ENCODE measurements at regions not wholly inside any gene's neighbourhood (a gene's known extent, or its start where the extent isn't known, plus 50 kb on each side); places are given as distances from the start of the nearest gene placed in this dataset.

DNA sequence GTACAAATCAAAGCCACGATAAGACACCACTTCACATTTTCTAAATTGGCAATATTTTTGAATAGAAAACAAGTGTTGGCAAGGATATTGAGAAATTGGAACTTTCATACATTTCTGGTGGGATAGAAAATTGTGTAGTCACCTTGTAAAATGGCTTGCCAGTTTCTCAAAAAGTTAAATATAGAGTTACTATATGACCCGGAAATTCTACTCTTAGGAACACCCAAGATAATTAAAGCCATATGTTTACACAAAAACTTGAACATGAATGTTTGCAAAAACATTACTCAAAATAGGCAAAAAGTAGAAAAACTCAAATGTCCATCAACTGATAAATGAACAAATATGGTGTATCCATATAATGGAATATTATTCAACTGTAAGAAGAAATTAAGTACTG, 552.5 kb downstream of the TBC1D4 start:
- TF ChIP-seq TCF12 (IDR thresholded peaks at IDR 0.05; ENCODE audit: low read depth) (no peak), YY1 (IDR thresholded peaks at IDR 0.05; ENCODE audit: low read depth) (no peak), RAD21 (IDR thresholded peaks at IDR 0.05; ENCODE audit: low read depth) (no peak), NFIC (IDR thresholded peaks at IDR 0.05) (no peak), CREB1 (IDR thresholded peaks at IDR 0.05; ENCODE audit: low read depth) (no peak), CEBPB (IDR thresholded peaks at IDR 0.05) (no peak)
- TF ChIP-seq, protein P1, sequence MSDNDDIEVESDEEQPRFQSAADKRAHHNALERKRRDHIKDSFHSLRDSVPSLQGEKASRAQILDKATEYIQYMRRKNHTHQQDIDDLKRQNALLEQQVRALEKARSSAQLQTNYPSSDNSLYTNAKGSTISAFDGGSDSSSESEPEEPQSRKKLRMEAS (IDR thresholded peaks at IDR 0.05): no peak

DNA sequence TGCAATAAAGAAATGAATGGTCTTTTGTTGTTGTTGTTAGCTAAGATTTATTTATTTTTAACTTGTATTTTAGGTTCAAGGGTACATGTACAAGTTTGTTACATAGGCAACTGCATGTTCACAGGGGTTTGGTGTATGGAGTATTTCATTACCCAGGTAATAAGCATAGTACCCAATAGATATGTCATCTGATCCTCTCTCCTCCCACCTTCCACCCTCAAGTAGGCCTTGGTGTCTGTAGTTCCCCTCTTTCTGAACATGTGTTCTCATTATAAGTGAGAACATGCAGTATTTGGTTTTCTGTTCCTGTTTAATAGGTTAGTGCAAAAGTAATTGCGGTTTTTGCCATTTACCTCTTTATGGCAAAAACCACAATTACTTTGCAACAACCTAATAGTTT, 554.1 kb downstream of the TBC1D4 start:
- TF ChIP-seq NFIC (IDR thresholded peaks at IDR 0.05) (no peak), RAD21 (IDR thresholded peaks at IDR 0.05; ENCODE audit: low read depth) (no peak), TAF1 (IDR thresholded peaks at IDR 0.05; ENCODE audit: low read depth) (no peak), CEBPB (IDR thresholded peaks at IDR 0.05) (no peak), ZBTB7A (IDR thresholded peaks at IDR 0.05; ENCODE audit: low read depth) (no peak), YY1 (IDR thresholded peaks at IDR 0.05; ENCODE audit: low read depth) (no peak), TEAD4 (IDR thresholded peaks at IDR 0.05) (no peak), FOXM1 (IDR thresholded peaks at IDR 0.05; ENCODE audit: borderline replicate concordance, low read depth) (no peak), CREB1 (IDR thresholded peaks at IDR 0.05; ENCODE audit: low read depth) (no peak), EP300 (IDR thresholded peaks at IDR 0.05; ENCODE audit: borderline replicate concordance) (no peak), EGR1 (IDR thresholded peaks at IDR 0.05) (no peak)
- TF ChIP-seq, protein P1 (IDR thresholded peaks at IDR 0.05): no peak
- TF ChIP-seq, protein P2, sequence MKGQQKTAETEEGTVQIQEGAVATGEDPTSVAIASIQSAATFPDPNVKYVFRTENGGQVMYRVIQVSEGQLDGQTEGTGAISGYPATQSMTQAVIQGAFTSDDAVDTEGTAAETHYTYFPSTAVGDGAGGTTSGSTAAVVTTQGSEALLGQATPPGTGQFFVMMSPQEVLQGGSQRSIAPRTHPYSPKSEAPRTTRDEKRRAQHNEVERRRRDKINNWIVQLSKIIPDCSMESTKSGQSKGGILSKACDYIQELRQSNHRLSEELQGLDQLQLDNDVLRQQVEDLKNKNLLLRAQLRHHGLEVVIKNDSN (IDR thresholded peaks at IDR 0.05): no peak
- TF ChIP-seq, protein P3, sequence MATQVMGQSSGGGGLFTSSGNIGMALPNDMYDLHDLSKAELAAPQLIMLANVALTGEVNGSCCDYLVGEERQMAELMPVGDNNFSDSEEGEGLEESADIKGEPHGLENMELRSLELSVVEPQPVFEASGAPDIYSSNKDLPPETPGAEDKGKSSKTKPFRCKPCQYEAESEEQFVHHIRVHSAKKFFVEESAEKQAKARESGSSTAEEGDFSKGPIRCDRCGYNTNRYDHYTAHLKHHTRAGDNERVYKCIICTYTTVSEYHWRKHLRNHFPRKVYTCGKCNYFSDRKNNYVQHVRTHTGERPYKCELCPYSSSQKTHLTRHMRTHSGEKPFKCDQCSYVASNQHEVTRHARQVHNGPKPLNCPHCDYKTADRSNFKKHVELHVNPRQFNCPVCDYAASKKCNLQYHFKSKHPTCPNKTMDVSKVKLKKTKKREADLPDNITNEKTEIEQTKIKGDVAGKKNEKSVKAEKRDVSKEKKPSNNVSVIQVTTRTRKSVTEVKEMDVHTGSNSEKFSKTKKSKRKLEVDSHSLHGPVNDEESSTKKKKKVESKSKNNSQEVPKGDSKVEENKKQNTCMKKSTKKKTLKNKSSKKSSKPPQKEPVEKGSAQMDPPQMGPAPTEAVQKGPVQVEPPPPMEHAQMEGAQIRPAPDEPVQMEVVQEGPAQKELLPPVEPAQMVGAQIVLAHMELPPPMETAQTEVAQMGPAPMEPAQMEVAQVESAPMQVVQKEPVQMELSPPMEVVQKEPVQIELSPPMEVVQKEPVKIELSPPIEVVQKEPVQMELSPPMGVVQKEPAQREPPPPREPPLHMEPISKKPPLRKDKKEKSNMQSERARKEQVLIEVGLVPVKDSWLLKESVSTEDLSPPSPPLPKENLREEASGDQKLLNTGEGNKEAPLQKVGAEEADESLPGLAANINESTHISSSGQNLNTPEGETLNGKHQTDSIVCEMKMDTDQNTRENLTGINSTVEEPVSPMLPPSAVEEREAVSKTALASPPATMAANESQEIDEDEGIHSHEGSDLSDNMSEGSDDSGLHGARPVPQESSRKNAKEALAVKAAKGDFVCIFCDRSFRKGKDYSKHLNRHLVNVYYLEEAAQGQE (IDR thresholded peaks at IDR 0.05; ENCODE audit: low read depth): no peak

DNA sequence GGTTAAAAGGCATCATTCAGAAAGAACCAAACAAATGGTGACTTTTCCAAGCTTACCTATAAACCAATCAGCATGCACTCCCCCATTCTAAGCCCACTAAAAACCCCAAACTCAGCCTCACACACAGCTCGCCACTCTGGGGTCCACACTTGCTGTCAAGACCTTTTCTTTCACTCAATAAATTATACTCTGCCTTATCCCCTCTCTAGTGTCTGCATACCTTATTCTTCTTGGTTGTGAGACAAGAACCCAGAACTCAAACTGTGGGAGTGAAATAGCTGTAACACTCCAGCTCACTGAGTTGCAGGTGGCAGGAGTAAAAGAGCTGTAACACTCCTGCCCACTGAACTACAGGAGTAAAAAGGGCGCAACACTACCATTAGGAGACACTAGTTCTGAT, 559.0 kb downstream of the TBC1D4 start:
- TF ChIP-seq EP300 (IDR thresholded peaks at IDR 0.05; ENCODE audit: borderline replicate concordance): no peak
- TF ChIP-seq EGR1 (IDR thresholded peaks at IDR 0.05): no peak
- no peak for TF ChIP-seq TEAD4 (IDR thresholded peaks at IDR 0.05)
- TF ChIP-seq NFIC (IDR thresholded peaks at IDR 0.05): no peak
- TF ChIP-seq CREB1 (IDR thresholded peaks at IDR 0.05; ENCODE audit: low read depth): no peak

DNA sequence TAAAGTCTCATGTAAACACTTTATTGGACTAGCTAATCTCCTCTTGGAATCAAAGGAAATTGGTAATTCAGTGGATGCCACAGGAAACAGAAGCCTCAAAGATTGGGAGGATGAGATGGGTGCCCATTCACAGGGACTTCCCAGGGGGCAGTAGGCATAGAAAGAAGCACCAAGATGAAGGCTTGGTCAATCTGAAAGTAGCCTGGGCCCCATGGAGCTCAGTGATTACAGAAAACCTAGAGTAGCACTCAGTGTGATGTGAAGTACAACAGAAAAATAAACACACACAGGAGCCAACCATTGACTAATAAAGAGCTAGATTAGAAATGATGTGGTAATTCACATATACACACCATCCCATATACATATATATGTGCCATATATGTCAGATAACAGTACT, 560.6 kb downstream of the TBC1D4 start:
- TF ChIP-seq EP300 (IDR thresholded peaks at IDR 0.05; ENCODE audit: borderline replicate concordance): no peak
- no peak for TF ChIP-seq RAD21 (IDR thresholded peaks at IDR 0.05; ENCODE audit: low read depth)
- TF ChIP-seq NFIC (IDR thresholded peaks at IDR 0.05): no peak
- TF ChIP-seq YY1 (IDR thresholded peaks at IDR 0.05; ENCODE audit: low read depth): no peak
- TF ChIP-seq TCF12 (IDR thresholded peaks at IDR 0.05; ENCODE audit: low read depth): no peak
- TF ChIP-seq EGR1 (IDR thresholded peaks at IDR 0.05): no peak
- TF ChIP-seq FOXM1 (IDR thresholded peaks at IDR 0.05; ENCODE audit: borderline replicate concordance, low read depth): no peak
- TF ChIP-seq, protein P2 (IDR thresholded peaks at IDR 0.05): no peak

DNA sequence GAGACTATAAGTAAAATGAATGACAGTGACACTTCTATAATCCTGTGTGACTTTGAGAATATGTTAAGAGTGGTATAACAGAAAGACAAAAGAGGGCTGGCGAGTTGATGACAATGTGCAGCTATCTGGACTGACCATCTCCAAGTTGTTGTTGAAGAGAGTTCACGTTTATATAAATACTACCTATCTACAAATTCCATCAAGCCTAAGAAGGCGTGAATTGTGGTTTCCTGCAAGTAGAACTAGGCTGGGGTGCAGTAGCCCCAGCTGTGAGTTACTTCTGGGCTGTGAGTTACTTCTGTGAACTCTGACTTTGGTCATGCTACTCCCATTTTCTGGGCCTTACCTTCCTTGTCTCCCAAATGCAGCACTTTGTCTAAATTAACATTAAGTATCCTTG, 561.0 kb downstream of the TBC1D4 start:
- TF ChIP-seq NFIC (IDR thresholded peaks at IDR 0.05) (no peak), RAD21 (IDR thresholded peaks at IDR 0.05; ENCODE audit: low read depth) (no peak)

DNA sequence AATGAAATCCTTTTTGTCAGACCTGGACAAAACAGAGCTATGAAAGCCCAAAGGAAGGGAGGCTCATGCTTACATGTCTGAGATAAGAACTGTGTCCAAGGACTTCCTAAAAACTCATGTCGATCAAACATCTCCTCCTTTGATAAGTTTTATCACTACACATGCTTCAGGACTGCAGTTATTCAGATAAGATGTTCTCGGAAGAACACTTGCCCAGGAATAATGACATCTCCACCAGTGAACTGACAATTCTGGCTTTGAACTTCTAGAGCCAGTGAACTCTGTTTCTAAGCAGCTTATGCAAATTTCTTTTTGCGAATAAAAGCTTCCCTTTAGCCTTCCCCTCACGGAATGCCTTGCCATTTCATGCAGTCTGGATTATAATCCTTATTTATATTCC, 561.6 kb downstream of the TBC1D4 start:
- TF ChIP-seq CEBPB (IDR thresholded peaks at IDR 0.05) (no peak), TEAD4 (IDR thresholded peaks at IDR 0.05) (no peak), YY1 (IDR thresholded peaks at IDR 0.05; ENCODE audit: low read depth) (no peak), FOXM1 (IDR thresholded peaks at IDR 0.05; ENCODE audit: borderline replicate concordance, low read depth) (no peak), TAF1 (IDR thresholded peaks at IDR 0.05; ENCODE audit: low read depth) (no peak)
- TF ChIP-seq, protein P1 (IDR thresholded peaks at IDR 0.05): no peak
- TF ChIP-seq, protein P3 (IDR thresholded peaks at IDR 0.05; ENCODE audit: low read depth): no peak

DNA sequence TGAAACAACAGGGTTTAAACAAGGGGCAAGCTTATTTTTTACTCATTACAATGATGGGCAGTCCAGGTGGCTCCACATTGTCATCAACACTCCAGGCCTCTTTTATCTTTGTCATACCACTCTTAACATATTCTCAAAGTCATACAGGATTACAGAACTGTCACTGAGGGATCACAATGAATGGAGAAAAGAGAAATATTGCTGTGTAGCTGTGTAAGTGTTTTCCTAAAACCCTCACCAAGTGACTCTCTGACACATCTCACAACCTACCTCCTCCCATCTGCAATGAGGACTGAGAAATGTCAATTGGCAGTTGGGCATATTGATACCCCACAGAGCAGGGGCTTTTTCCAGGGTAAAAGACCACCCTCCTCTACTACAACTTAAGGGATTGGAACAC, 562.1 kb downstream of the TBC1D4 start:
- TF ChIP-seq CEBPB (IDR thresholded peaks at IDR 0.05) (no peak), RAD21 (IDR thresholded peaks at IDR 0.05; ENCODE audit: low read depth) (no peak), ZBTB7A (IDR thresholded peaks at IDR 0.05; ENCODE audit: low read depth) (no peak), EP300 (IDR thresholded peaks at IDR 0.05; ENCODE audit: borderline replicate concordance) (no peak), YY1 (IDR thresholded peaks at IDR 0.05; ENCODE audit: low read depth) (no peak), TCF12 (IDR thresholded peaks at IDR 0.05; ENCODE audit: low read depth) (no peak), TEAD4 (IDR thresholded peaks at IDR 0.05) (no peak), CREB1 (IDR thresholded peaks at IDR 0.05; ENCODE audit: low read depth) (no peak), FOXM1 (IDR thresholded peaks at IDR 0.05; ENCODE audit: borderline replicate concordance, low read depth) (no peak), EGR1 (IDR thresholded peaks at IDR 0.05) (no peak), TAF1 (IDR thresholded peaks at IDR 0.05; ENCODE audit: low read depth) (no peak), NFIC (IDR thresholded peaks at IDR 0.05) (no peak)
- TF ChIP-seq, protein P3 (IDR thresholded peaks at IDR 0.05; ENCODE audit: low read depth): no peak
- TF ChIP-seq, protein P1 (IDR thresholded peaks at IDR 0.05): no peak
- TF ChIP-seq, protein P2 (IDR thresholded peaks at IDR 0.05): no peak

All from Ishikawa (cell line).